ENCODE measurements at regions not wholly inside any gene's neighbourhood (a gene's known extent, or its start where the extent isn't known, plus 50 kb on each side); places are given as distances from the start of the nearest gene placed in this dataset.

DNA sequence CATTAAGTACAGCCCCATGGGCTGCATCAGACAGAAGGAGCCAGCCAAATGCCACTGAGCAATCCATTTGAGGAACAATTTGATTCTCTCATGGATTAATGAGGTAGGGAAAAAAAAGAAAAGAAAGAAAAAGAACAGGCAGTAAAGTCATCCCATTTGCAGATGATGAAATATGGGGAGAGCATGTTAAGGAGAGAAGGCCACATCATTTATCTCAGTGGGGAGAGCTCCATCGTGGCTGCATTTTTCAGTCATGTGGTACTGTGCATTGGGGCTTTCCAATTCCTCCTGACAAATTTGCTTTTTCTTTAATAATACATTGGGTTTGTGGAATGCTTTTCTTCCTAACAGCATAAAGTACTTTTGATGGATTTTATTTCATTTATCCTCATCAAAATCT lies 375.2 kb upstream of the TLE4 start:
- TF ChIP-seq, protein P1, sequence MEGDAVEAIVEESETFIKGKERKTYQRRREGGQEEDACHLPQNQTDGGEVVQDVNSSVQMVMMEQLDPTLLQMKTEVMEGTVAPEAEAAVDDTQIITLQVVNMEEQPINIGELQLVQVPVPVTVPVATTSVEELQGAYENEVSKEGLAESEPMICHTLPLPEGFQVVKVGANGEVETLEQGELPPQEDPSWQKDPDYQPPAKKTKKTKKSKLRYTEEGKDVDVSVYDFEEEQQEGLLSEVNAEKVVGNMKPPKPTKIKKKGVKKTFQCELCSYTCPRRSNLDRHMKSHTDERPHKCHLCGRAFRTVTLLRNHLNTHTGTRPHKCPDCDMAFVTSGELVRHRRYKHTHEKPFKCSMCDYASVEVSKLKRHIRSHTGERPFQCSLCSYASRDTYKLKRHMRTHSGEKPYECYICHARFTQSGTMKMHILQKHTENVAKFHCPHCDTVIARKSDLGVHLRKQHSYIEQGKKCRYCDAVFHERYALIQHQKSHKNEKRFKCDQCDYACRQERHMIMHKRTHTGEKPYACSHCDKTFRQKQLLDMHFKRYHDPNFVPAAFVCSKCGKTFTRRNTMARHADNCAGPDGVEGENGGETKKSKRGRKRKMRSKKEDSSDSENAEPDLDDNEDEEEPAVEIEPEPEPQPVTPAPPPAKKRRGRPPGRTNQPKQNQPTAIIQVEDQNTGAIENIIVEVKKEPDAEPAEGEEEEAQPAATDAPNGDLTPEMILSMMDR (IDR thresholded peaks at IDR 0.05; ENCODE audit: extremely low read depth in 1 of 2, insufficient read depth in 1 of 2, low read depth in 1 of 2, low read length in 2 of 2) = no peak
- TF ChIP-seq, protein P2, sequence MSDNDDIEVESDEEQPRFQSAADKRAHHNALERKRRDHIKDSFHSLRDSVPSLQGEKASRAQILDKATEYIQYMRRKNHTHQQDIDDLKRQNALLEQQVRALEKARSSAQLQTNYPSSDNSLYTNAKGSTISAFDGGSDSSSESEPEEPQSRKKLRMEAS (IDR thresholded peaks at IDR 0.05; ENCODE audit: insufficient read depth, insufficient read length) = no peak
- TF ChIP-seq EZH2 (IDR thresholded peaks at IDR 0.05; ENCODE audit: borderline replicate concordance, low read depth, low read length, severe bottlenecking) = no peak
- no peak for TF ChIP-seq POLR2A (IDR thresholded peaks at IDR 0.05; ENCODE audit: low read depth, low read length)
- TF ChIP-seq POLR2AphosphoS5 (IDR thresholded peaks at IDR 0.05; ENCODE audit: insufficient read depth, low read depth, low read length) = no peak
- TF ChIP-seq GATA2 (IDR thresholded peaks at IDR 0.05; ENCODE audit: insufficient read depth, insufficient read length, low read depth, low read length) = no peak
- no peak for TF ChIP-seq MYC (IDR thresholded peaks at IDR 0.05; ENCODE audit: low read depth, low read length)
- no peak for TF ChIP-seq FOS (IDR thresholded peaks at IDR 0.05; ENCODE audit: borderline replicate concordance, insufficient read depth, low read length)
- TF ChIP-seq JUN (IDR thresholded peaks at IDR 0.05; ENCODE audit: borderline replicate concordance, insufficient read depth, insufficient read length, low read depth) = no peak
